Ishikawa (cell line): ENCODE measurements at regions not wholly inside any gene's neighbourhood (a gene's known extent, or its start where the extent isn't known, plus 50 kb on each side); places are given as distances from the start of the nearest gene placed in this dataset.

Experiments used
- CEBPB ChIP-seq: IDR thresholded peaks from 2 replicates; pipeline ENCODE4 v1.6.1; 2012
- CREB1 ChIP-seq: IDR thresholded peaks from 2 replicates; pipeline ENCODE4 v1.6.1; 2012; ENCODE audit warnings: low read depth
- EGR1 ChIP-seq: IDR thresholded peaks from 2 replicates; pipeline ENCODE4 v1.6.1; 2012
- EP300 ChIP-seq: IDR thresholded peaks from 2 replicates; pipeline ENCODE4 v1.6.1; 2012; ENCODE audit warnings: borderline replicate concordance
- FOXM1 ChIP-seq: IDR thresholded peaks from 2 replicates; pipeline ENCODE4 v1.6.1; 2012; ENCODE audit warnings: low read depth, borderline replicate concordance
- NFIC ChIP-seq: IDR thresholded peaks from 2 replicates; pipeline ENCODE4 v1.6.1; 2012
- RAD21 ChIP-seq: IDR thresholded peaks from 2 replicates; pipeline ENCODE4 v1.6.1; 2012; ENCODE audit warnings: low read depth
- REST ChIP-seq: IDR thresholded peaks from 2 replicates; pipeline ENCODE4 v1.6.1; 2012; ENCODE audit warnings: low read depth, mild to moderate bottlenecking
- TAF1 ChIP-seq: IDR thresholded peaks from 2 replicates; pipeline ENCODE4 v1.6.1; 2012; ENCODE audit warnings: low read depth, mild to moderate bottlenecking
- TCF12 ChIP-seq: IDR thresholded peaks from 2 replicates; pipeline ENCODE4 v1.6.1; 2012; ENCODE audit warnings: low read depth
- TEAD4 ChIP-seq: IDR thresholded peaks from 2 replicates; pipeline ENCODE4 v1.6.1; 2012
- USF1 ChIP-seq: IDR thresholded peaks from 2 replicates; pipeline ENCODE4 v1.6.1; 2012
- YY1 ChIP-seq: IDR thresholded peaks from 2 replicates; pipeline ENCODE4 v1.6.1; 2012; ENCODE audit warnings: low read depth
- ZBTB7A ChIP-seq: IDR thresholded peaks from 2 replicates; pipeline ENCODE4 v1.6.1; 2012; ENCODE audit warnings: low read depth
- TF ChIP-seq, protein P1 (sequence below): IDR thresholded peaks from 2 replicates; pipeline ENCODE4 v1.6.1; 2012

DNA sequence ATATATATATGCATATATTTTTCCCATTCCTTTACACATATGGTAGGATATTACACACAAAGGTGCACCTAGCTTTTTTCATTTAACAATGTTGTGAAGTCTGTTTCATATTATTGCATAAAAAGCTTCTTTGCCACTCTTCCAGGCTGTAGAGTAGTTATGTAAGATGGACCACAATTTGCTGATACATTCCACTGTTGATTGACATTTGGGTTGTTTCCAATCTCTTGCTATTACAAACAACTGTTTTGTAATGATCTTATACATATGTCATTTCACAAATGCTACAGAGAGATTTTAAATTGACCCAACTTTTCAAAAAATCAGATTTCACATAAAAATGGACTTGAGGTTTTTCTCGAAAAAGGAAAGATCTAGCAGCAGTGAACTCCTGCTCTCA is 301.4 kb downstream of the CDCA7 start:
- TF ChIP-seq TAF1, result no peak
- TF ChIP-seq FOXM1, result no peak
- no peak for TF ChIP-seq REST
- TF ChIP-seq EP300, result no peak
- no peak for TF ChIP-seq USF1
- TF ChIP-seq, protein P1, sequence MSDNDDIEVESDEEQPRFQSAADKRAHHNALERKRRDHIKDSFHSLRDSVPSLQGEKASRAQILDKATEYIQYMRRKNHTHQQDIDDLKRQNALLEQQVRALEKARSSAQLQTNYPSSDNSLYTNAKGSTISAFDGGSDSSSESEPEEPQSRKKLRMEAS, result no peak
- TF ChIP-seq NFIC, result no peak
- TF ChIP-seq CREB1, result no peak
- TF ChIP-seq ZBTB7A, result no peak
- TF ChIP-seq YY1, result no peak
- no peak for TF ChIP-seq RAD21

DNA sequence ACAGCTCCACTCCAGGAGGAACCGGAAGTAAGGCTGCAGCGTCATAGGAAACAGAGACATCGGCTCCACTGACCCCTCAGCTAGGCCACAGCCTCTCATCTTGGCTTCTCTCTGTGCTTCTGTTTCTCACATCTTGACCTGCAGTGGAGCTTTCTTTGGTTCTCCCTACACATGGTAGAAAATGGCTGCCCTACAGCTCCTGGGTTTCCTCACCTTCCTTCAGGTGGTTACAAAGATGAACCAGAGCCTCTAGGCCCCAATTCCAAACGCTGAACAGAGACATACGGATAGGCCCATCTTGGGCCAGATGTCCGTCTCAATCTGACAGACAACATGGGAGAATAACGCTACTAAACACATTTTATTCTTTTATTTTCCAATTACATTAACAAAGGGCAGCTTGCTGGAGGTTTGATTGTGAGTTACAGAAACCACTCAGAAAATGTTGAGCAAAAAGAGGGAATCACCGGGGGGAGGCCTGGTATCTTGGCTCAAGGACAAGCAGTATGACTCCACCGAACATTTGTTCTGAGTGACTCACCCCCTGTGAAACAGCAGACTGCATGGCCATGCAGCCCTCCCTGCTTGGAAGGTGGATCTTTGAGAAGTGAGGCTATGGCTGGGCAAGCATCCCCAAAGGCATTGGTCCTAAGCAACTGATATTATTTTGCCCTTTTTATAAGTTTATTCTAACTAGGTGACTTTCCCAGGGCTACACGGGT is 303.5 kb downstream of the CDCA7 start:
- TF ChIP-seq TEAD4, result no peak
- no peak for TF ChIP-seq NFIC
- TF ChIP-seq RAD21, result no peak
- no peak for TF ChIP-seq YY1
- TF ChIP-seq REST, result no peak
- TF ChIP-seq TAF1, result no peak
- TF ChIP-seq ZBTB7A, result no peak
- no peak for TF ChIP-seq CREB1
- TF ChIP-seq, protein P1, result no peak
- TF ChIP-seq EP300, result no peak
- no peak for TF ChIP-seq CEBPB
- no peak for TF ChIP-seq TCF12
- TF ChIP-seq FOXM1, result no peak

DNA sequence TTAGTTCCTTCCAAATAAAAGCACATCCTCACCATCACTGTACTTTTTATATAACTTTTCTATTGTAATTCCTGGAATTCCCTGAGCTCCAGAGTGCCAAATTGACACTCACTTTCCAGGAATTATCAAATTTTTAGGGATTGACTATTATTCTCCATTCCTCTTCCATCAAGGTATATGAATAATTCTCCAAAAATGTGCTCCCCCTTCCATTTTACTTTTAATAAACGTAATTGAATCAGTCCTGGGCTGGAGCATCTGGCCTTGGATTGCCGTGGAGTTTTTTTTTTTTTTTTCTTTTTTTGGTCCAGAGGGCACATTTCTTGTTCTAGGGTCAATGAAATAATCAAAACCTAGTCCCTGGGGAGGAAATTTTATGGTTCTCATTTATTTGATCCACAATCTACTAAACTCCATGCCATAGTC is 304.3 kb downstream of the CDCA7 start:
- TF ChIP-seq, protein P1, result no peak
- TF ChIP-seq TCF12 (no peak), USF1 (no peak), CREB1 (no peak)

- no peak for TF ChIP-seq YY1
- no peak for TF ChIP-seq RAD21
- no peak for TF ChIP-seq USF1
- no peak for TF ChIP-seq TEAD4
- TF ChIP-seq, protein P1, result no peak
- TF ChIP-seq NFIC, result no peak
- no peak for TF ChIP-seq EGR1
- TF ChIP-seq ZBTB7A, result no peak
- TF ChIP-seq CEBPB, result no peak
- TF ChIP-seq EP300, result no peak
- no peak for TF ChIP-seq CREB1
- TF ChIP-seq TAF1, result no peak
- no peak for TF ChIP-seq TCF12
- TF ChIP-seq FOXM1, result no peak
- no peak for TF ChIP-seq REST
Measured at GRCh38 chr2:173659509-173659908, 304.8 kb downstream of the CDCA7 start.
